GM12873 (cell line): ENCODE measurements at regions not wholly inside any gene's neighbourhood (a gene's known extent, or its start where the extent isn't known, plus 50 kb on each side); places are given as distances from the start of the nearest gene placed in this dataset.

Experiments
- CTCF ChIP-seq: IDR thresholded peaks from 2 replicates; pipeline ENCODE4 v1.5.1; 2012; ENCODE audit warnings: low read depth, mild to moderate bottlenecking, moderate library complexity, low read length, control low read depth; ENCODE audit not compliant: insufficient read depth; ENCODE audit errors: missing control alignments

GRCh38 chr6:22925304-22925835 is 356.0 kb downstream of the HDGFL1 start:
- TF ChIP-seq CTCF, result no peak

GRCh38 chr6:22925920-22926789 is 356.8 kb downstream of the HDGFL1 start:
- TF ChIP-seq CTCF, result no peak

GRCh38 chr6:22926790-22927354 is 357.5 kb downstream of the HDGFL1 start:
- TF ChIP-seq CTCF, result no peak

- no peak for TF ChIP-seq CTCF
Measured at GRCh38 chr6:22928775-22929174, 359.4 kb downstream of the HDGFL1 start.

GRCh38 chr6:22929311-22929985 is 360.1 kb downstream of the HDGFL1 start:
- no peak for TF ChIP-seq CTCF

- TF ChIP-seq CTCF, result no peak
Measured at GRCh38 chr6:22940581-22941290, 371.4 kb downstream of the HDGFL1 start.
